Esophagus muscularis mucosa (tissue), 3 donors: ENCODE measurements at regions not wholly inside any gene's neighbourhood (a gene's known extent, or its start where the extent isn't known, plus 50 kb on each side); places are given as distances from the start of the nearest gene placed in this dataset.

Experiments
- CTCF ChIP-seq, 3 experiments: fragments of 200-600 bp in 2 of 3; fragments of 450-650 bp in 1 of 3; sonication (generic) in 2 of 3; IDR thresholded peaks; one replicate each; pipeline ENCODE4 v1.5.1; 2017 to 2019; ENCODE audit warnings: antibody characterized with exemption in 3 of 3, mild to moderate bottlenecking in 2 of 3, moderate library complexity in 1 of 3
- EP300 ChIP-seq: sonication (generic); formaldehyde crosslinking; IDR thresholded peaks from one replicate; pipeline ENCODE4 v1.6.1; 2017; ENCODE audit warnings: antibody characterized with exemption

GRCh38 chr6:115460913-115461312 lies 599.8 kb downstream of the FRK start:
- TF ChIP-seq CTCF (IDR thresholded peaks at IDR 0.05) (no peak), EP300 (no peak)
